Brain microvascular endothelial cell (primary cell): ENCODE measurements at regions not wholly inside any gene's neighbourhood (a gene's known extent, or its start where the extent isn't known, plus 50 kb on each side); places are given as distances from the start of the nearest gene placed in this dataset.

ENCODE experiments used
- DNase-seq: peaks from one replicate; pipeline ENCODE4 v3.0.0-alpha.2; 2020
- H3K27ac ChIP-seq: fragments of 250-450 bp; sonication (Bioruptor Pico); 2 replicates; pipeline ENCODE4 v1.5.1; 2020; ENCODE audit warnings: mild to moderate bottlenecking, moderate library complexity
- H3K27me3 ChIP-seq: fragments of 250-450 bp; sonication (Bioruptor Pico); replicated peaks from 2 replicates; pipeline ENCODE4 v1.5.1; 2020; ENCODE audit warnings: mild to moderate bottlenecking
- H3K36me3 ChIP-seq: fragments of 250-450 bp; sonication (Bioruptor Pico); replicated peaks from 2 replicates; pipeline ENCODE4 v1.5.1; 2020; ENCODE audit warnings: mild to moderate bottlenecking
- H3K4me3 ChIP-seq: 2 replicates; pipeline ENCODE4 v1.5.1; 2011; ENCODE audit warnings: low read depth, mild to moderate bottlenecking, control low read depth, low read length, moderate library complexity
- in situ Hi-C: cut with HindIII; loops from 2 replicates; pipeline ENCODE4 v1.10.0; 2017; ENCODE audit warnings: low sequenced_read_pairs, low pct_ligation_motif_present
- TF ChIP-seq, protein P1 (sequence below): IDR thresholded peaks from 2 replicates; pipeline ENCODE4 v1.5.1; 2011; ENCODE audit warnings: low read depth, mild to moderate bottlenecking, moderate library complexity, low read length, control low read depth, inconsistent platforms; ENCODE audit errors: missing control alignments

DNA sequence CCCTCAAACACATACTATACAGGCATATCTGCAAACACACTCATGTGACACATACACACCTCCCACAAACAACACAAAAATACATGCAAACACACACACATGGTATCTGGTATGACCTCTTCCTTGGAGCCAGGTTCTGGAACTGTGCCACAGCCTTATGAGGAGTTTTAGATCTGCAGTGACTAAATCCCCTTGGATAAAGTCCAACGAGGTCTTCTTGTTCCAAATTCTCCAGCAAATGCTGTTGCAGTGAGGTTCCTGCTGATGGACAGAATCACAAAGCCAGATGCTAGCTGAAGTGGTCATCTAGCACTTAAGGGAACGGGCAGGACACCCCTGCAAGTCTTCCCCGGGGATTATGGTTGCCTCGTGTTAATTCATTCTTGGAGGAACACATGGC, 54.5 kb upstream of the DAPL1 start:
- Histone ChIP-seq H3K27ac (no peak overlapping the region), H3K27me3 (no peaks in the 10 kb centered on the region), H3K36me3 (no peaks in the 10 kb centered on the region), H3K4me3 (no peak overlapping the region)
- peak; percentile 40 for DNase-seq
- TF ChIP-seq, protein P1, sequence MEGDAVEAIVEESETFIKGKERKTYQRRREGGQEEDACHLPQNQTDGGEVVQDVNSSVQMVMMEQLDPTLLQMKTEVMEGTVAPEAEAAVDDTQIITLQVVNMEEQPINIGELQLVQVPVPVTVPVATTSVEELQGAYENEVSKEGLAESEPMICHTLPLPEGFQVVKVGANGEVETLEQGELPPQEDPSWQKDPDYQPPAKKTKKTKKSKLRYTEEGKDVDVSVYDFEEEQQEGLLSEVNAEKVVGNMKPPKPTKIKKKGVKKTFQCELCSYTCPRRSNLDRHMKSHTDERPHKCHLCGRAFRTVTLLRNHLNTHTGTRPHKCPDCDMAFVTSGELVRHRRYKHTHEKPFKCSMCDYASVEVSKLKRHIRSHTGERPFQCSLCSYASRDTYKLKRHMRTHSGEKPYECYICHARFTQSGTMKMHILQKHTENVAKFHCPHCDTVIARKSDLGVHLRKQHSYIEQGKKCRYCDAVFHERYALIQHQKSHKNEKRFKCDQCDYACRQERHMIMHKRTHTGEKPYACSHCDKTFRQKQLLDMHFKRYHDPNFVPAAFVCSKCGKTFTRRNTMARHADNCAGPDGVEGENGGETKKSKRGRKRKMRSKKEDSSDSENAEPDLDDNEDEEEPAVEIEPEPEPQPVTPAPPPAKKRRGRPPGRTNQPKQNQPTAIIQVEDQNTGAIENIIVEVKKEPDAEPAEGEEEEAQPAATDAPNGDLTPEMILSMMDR = no peak
- in situ Hi-C loops = no loop called here

DNA sequence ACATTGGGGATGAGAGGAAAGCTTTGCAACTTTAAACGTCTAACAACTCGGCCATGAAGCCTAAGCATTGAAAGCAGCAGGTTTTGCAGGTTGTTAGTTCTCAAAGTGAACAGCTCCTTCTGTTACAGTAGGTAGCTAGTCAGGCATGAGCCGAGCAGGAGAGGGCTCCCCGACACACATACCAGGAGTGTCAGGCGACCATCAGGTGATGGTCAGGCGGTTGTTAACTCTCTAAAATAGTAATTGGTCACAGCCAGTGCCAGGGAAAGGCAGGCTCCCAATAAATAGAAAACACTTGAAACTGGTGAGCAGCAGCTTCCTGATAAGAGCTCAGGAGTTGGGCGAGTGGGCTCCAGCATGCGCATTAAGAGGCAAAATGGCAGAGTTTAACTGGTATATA, 53.5 kb upstream of the DAPL1 start:
- TF ChIP-seq, protein P1 = no peak
- no peak for DNase-seq
- Histone ChIP-seq H3K36me3 (no peaks in the 10 kb centered on the region), H3K27me3 (peaks cover 3% of the 10 kb centered on the region), H3K4me3 (no peak overlapping the region), H3K27ac (no peak overlapping the region)
- in situ Hi-C loops = no loop called here

DNA sequence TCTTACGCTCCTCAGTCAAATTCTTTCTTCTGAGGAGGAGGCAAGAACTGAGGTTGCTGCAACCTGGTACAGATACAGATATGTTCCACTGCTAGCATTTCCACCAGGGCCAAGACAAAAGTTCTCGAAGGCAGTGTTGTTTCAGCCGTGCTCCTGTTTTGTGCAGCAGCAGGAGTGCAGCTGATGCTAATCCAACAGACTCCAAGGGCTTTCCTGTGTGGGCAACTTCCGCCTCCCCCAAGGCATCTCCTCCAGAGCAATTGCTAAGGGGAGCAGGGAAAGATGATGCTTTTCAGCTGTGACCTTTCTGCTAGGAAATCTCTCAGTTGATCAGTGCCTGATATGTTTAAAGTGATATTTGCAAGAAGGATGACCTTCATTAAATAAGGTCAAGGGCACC, 52.6 kb upstream of the DAPL1 start:
- DNase-seq = no peak
- no peaks in the 10 kb centered on the region for H3K36me3 ChIP-seq
- H3K4me3 ChIP-seq = no peak overlapping the region
- peaks cover 6% of the 10 kb centered on the region for H3K27me3 ChIP-seq
- H3K27ac ChIP-seq = no peak overlapping the region
- TF ChIP-seq, protein P1 = no peak
- in situ Hi-C loops = no loop called here

DNA sequence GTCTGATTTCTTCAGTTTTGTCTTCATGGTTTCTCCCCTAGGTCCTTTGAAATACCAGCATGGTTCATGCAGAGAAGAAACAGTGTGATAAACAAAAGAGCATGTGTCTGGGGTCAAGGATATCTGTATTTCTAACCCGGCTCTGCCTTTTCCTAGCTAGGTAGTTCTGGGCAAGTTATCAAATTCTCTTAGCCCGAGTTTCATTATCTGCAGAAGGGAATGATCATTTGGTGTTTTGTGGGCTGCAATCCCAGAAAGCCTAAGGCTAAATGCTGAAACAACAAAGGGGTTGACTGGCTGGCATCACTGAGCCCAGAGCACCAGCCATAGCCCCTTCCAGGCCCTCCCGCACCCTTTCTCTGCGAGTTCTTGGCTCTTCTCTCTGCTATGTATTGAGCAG, 51.7 kb upstream of the DAPL1 start:
- H3K27me3 ChIP-seq = peaks cover 9% of the 10 kb centered on the region
- H3K36me3 ChIP-seq = no peaks in the 10 kb centered on the region
- no peak overlapping the region for H3K4me3 ChIP-seq
- no peak for DNase-seq
- no peak overlapping the region for H3K27ac ChIP-seq
- TF ChIP-seq, protein P1 = no peak
- in situ Hi-C loops = no loop called here

DNA sequence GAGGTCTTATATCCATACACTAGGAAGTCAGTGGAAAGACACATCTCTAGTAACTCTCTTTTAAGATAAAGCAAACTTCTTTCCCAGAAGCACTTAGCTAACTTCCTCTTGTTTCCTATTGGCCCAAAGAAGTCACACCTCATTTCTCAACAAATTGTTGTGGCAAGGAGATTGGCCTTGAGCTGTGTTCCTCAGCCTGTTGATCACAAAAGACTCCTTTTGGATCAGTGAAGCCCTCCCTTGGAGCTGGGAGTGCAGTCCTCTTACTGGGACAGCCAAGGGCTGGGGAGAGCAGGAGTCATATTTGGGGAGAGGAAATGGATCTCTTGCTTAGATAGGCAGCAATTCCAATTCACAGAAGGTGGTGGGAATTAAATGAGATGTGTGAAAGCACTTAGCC, 51.2 kb upstream of the DAPL1 start:
- Histone ChIP-seq H3K27ac (no peak overlapping the region), H3K4me3 (no peak overlapping the region), H3K36me3 (no peaks in the 10 kb centered on the region), H3K27me3 (peaks cover 9% of the 10 kb centered on the region)
- no peak for DNase-seq
- TF ChIP-seq, protein P1 = no peak
- in situ Hi-C loops = no loop called here

DNA sequence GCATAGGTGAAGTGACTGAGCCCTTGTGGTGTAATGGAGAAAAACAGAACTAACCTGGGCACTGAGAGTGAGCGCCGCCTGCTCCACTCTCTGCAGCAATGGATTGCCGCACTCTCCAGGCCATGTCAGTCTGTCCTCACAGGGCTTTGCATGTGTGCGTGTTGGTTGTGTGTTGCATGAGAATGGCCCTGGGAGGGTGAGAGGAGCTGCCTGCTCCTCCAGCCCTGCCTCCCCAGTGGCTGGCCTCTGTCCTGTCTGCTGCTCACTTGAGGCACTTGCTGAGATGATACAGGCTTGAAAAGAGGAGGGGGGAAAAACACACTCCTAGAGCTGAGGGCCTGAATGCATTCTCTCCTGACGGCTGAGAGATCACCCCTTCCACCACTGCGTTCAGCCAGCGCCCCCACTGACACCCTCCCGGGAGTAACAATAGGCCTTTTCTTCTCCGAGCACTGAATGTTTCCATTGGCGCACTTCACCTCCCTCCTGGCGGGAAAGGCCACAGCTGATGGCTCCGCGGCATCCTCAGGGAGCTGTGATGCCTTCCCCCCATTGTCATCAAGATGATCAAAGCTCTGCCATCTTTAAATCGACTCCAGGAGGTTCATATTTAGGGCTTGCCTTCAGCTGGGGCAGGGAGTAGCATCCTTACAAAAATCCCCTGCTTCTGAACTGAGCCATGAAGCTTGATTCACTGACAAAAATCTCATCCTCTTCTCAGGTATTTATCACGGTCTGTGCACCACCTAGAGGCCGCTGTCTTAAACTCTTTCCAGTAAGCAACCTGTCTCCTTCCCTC, 49.9 kb upstream of the DAPL1 start:
- H3K4me3 ChIP-seq = no peak overlapping the region
- TF ChIP-seq, protein P1 = peak; percentile 81
- peaks cover 9% of the 10 kb centered on the region for H3K27me3 ChIP-seq
- DNase-seq = peak; percentile 48
- H3K27ac ChIP-seq = no peak overlapping the region
- in situ Hi-C loops = no loop called here
- H3K36me3 ChIP-seq = no peaks in the 10 kb centered on the region
